HG02642 (cell line): ENCODE measurements at regions not wholly inside any gene's neighbourhood (a gene's known extent, or its start where the extent isn't known, plus 50 kb on each side); places are given as distances from the start of the nearest gene placed in this dataset.

ENCODE experiments used
- ATAC-seq: cut with Tn5 transposase; IDR thresholded peaks from one replicate; pipeline ENCODE4 v1.9.1; 2021; ENCODE audit warnings: mild to moderate bottlenecking; ENCODE audit not compliant: unreplicated experiment, poor library complexity

DNA sequence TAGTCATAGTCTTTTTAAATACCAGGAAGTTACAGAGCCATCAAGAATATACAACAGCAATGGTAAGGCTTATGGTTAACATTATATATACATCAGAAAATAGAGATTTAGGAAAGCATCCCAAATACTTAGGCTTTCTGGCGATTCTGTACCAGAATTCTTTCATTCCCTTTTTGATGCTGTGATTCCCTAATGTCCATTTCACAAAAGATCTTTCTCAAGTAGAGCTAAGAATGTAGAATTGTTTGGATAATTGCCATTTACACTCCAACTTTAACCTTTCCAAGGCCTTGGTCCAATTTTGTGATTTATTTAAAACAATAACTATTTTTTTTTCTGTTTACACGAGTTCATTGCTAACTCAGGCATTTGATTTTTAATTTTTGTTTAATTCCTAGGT lies 422.2 kb downstream of the MTX2 start:
- no peak for ATAC-seq

DNA sequence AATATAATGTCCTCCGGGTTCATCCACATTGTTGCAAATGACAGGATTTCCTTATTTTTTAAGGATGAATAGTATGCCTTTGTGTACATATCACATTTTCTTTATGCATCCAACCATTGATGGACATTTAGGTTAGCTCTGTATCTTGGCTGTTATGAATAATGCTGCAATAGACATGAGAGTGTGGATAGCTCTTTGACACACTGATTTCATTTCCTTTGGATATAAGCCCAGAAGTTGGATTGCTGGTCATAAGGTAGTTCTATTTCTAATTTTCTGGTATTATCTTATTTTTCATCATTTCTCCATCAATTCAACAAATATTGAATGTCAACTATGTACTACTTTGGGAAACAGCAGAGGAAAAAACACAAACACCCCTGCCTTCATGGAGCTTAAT lies 423.3 kb downstream of the MTX2 start:
- ATAC-seq = no peak

DNA sequence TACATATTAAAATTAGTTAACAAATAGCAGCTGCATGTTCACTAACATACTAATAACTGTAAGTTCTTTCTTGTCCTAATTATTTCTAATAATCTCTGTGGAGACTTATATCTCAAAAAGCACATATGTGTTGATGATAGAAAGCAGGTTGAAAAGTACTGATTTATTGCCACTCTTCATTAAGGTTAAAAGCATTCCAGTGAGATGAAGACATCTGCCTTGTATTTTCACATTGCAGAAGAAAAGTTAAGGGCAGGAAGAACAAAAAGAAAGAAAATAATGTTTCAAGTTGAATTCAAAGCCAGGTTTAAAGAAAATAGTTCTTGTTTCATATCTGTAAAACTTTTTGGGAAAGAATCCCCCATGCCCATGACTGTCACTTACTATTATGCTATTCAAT lies 429.9 kb downstream of the MTX2 start:
- ATAC-seq = no peak

DNA sequence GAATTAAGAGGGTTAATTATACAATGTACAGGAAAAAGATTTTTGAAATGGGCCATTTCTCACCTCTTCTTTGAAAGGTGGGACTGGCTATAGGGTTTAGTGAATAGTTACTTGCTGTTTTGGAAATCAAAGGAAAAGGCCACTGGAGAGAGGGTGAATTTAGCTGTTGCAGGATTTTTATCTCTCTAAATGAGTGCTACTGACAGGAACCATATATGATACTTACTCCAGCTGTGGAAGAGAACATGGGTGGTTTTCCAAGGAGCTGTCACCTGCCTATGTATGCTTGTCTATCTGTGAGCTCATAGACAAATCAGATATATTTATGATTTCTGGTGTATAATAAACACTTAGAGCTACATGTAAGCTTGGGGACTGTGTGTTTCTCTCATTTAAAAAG lies 430.4 kb downstream of the MTX2 start:
- ATAC-seq = no peak

DNA sequence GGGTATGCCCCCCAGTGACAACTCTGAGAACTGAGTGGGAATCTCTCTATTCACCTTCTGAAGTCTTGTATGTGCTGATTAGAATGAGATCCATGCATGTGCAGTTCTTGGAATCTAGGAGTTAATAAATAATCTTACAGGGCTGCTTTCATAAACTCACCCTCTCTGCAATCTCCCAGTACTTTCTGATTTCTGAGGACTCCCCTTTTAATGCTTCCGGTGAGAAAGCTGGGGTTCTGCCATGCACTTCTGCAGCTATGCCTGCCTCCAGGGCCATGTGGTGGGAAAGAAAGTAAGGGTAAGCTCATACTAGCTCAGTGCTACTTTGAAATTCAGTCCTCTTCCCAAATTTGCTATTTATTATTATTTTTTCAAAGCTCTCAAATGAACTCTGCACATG lies 432.9 kb downstream of the MTX2 start:
- ATAC-seq = no peak

DNA sequence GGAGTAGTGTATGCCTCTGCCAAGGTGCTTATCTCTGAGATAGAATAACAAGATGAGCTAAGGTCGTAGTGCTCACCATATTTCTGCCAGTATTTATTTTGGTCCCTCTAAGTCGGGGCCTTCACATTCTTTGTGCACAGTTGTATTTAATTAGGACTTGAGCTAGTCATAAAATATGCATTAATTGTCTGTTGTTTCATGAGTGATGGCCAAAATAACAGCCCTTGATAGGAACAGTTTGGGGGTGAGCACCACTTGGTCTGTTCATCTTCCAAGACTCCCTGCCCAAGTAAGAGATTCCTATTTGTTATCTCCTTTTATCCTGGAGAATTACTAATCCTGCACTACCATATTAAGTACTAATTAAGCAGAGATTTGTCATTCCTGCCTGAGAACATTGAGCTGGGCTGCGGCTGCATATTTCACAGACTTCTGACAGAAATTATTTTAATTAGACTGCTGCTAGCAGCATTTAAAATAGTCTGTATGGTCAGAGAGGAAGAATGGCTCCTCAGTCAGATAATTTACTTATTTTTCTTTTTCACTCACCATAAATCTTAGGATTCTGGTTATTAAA lies 435.1 kb downstream of the MTX2 start:
- no peak for ATAC-seq

DNA sequence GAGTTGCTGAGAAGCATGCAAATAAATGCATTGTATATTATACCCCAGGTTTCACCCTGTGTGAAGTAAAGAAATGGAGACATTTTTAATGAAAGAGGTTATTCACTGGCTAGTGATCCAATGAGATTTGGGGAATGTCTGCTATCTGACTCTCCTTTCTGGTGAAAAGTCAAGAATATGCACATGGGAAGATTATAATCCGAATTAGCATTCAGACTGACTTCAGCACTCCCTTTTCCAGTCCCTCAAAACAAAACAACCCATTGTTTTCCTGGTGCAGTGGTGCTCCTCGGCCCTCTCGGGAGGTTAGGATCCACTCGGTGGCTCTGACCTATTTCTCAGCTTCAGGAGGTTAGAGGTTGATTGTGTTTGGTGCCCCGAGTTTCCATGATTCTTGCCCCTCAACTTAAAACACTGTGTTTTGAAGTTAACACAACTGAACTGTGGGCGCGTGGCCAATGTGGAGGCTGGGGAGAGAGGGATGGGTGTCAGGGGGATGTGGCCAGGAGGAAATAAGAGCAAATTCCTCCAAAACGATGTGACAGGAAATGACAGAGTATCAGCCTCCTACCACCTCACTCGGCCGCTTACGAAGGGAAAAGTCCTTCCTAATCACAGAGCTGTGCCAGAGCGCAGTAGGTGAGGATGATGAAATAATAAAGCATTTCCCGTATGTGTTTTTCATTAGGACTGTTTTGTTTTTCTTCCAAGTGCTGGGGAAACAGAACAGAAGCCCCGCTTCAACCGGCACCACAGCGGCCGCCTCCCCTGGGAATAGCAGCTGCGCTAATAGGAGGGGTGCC lies 440.1 kb downstream of the MTX2 start:
- ATAC-seq = no peak

DNA sequence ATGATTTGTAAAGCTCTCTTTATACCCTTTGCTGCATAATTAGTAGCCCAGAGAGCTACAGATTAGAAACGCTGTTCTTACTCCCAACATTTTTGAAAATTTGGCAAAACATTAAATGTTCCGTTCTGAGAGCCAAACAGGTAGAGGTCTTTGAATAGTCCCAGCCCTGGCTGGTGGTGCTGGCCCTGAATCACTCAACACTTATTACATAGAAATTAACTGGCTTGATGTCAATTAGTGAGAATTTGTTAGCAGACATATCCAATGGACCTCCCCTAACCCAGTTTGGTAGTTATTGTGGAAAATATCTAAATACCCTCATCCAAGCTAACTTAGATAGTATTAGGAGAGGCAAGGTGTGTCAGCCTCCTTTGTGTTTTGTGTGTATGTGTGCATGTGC lies 440.7 kb downstream of the MTX2 start:
- ATAC-seq = no peak

DNA sequence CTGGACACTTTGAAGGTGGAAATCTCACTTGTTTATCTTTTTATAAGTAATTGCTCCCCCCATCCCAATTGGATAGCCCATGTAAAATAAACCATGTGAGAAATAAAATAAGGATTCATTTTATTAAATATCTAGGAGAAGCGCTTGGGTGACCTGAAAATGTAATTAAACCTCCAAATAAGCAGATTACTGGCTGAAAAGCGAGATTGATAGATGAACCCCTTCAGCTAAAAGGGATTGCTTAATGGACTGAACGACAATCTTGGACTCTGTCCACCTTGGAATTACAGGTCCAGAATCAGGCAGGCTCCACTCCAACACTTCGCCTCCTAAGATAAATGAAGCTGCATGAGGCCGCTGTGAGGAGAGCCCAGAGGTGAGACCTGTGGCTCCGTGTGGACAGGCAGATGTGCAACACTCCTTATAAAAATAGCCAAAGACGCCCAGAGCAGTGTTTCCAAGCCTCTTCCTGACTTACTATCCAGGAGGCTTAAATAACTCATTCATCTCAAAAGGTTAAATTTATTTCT lies 441.5 kb downstream of the MTX2 start:
- no peak for ATAC-seq

DNA sequence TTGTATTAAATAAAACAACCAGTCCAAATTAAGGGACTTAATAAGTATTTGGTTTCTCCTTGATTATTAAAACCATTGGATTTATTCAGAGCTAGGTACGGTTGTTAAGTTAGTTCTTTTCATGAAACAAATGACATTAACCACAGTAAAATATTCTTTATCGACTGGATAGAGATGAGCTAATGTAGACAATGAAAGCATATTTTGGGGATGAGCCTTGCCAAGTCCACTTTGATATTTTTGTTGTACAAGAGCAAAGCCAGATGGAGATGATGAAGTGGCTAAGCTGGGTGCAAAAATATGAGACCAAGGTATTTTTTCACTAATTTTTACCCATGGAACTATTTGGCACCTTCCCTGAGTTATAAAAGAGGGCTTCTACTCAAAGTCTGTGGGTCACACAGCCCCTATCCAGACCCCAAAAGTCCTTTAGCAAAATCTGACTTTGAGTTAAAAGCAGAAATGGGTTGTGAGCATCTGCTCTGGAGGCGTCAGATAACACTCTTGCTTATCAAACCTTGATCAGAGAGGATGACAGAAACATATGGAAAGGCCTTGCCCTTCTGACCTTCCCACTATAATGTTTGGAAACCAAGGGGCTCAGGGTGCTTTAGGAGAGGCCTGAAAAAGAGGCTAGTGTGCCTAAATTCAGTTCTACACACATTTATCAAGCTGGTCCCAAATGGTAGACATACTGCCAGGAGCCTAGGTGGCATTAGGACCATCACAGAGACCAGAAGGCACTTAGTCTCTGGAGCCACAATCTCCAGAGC lies 456.8 kb downstream of the MTX2 start:
- ATAC-seq = no peak

DNA sequence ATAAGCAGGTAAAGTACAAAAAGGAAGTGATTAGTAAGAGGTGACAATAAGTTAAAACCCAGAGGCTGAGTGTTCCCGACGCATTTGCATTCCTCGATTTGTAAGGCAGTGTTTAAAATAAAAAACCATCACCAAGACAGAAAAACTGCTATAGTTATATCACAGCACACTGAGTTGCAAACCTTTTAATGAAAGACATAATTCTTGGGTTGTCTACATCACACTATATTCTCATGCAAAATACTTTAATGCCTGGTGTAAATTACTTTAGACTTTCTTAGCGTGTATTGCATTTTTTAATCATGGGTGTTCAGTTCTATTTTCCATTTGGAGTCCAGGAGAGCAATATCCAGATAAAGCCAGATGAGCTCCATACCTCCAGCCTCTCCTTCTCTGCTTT lies 458.5 kb downstream of the MTX2 start:
- no peak for ATAC-seq

DNA sequence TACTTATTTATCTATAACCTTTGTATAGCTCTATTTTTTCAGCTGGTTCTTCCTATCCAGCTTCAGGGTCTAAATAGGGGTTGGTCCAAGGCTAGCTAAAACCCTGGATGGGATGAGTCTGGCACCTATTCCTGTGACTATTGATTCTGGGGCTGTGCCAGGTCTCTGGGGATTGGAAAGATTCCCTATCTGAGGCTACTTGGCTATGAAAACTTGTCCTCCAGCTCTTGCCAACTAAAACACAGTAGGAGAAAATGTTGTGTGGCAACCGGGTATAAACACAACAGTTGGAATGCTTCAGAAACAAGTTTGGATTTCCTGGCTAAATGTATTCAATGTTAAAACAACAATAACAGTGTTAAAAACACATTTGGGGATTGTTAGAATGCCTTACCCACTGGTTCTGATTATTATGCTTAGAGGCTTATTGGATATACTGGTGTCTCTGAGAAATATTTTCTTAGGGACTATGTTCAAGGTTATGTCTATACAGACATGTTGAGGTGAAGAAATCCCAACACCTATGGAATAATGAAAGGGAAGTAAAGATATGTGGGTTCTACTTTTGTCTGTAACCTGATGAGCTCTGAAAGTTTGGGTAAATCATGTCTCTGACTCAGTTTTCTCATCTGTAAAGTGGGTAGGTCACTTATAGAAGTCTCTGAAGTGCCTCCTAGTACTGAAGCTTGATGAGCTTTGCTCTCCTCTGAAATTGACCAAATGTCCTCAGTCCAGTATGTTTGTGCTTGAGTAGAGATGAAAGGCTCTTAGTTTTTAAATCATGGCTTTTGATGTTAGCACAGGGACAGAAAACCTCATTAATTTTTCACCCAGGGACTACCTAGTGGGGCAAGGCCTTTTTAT lies 460.7 kb downstream of the MTX2 start:
- ATAC-seq = no peak

DNA sequence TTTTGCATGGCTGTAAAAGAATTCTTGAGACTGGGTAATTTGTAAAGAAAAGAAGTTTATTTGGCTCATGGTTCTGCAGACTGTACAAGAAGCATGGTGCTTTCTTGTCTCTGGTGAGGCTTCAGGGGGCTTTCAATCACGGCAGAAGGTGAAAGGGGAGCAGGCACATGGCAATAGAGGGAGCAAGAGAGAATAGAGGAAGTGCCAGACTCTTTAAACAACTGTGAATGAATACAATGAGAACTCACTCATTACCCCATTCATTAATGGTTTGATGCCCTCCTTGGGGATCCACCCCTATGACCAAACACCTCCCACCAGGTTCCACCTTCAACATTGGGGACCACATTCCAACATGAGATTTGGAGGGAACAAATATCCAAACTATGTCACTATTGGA lies 463.5 kb downstream of the MTX2 start:
- no peak for ATAC-seq

DNA sequence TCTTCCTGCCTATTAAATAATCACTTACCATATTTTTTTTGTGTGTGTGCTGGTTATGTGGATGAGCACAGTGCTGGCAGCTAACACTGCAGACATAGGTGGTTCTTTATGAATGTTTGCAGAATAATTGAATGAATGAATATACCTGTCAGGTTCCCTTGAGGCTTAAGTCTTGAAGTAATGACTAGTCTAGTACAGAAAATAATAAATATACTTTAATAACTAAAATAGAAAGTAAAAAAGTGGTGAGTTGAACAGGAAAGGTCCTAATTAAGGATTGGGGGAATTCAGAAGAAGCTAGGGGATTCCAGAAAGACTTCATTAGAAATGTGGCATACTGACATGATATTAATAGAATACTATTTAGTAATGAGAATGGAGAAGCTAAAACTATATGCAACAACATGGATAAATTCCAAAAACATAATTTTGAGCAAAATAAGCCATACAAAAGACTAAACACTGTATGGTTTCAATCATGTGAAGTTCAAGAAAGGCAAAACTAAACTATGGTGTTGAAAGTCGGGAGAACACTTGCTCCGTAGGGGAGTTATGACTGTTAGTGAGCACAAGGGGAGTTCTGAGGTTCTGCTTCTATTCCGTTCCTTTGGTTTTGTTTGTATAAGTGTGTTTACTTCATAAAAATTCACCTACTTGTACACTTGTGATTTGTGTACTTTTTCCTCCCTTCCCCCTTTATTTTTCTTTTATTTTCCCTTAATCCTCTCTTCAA lies 464.6 kb downstream of the MTX2 start:
- no peak for ATAC-seq

DNA sequence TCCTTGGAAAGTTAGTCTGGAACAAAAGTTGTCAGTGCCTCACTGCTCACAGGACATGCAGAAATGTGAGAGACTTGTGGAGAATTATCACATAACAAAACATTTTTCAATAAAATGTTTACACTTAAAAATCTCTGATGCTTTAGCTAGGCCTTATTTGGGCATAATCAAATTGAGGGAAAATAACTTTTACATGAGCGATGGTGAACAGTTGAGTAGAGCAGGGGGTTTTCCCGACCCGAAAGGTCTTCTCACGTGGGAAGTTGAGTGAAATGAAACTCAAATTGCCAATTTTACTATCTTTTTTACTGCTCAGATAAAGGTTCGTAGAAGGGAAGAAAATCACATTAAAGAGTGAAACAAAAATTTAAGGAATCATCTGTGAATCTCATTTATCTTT lies 465.6 kb downstream of the MTX2 start:
- no peak for ATAC-seq

DNA sequence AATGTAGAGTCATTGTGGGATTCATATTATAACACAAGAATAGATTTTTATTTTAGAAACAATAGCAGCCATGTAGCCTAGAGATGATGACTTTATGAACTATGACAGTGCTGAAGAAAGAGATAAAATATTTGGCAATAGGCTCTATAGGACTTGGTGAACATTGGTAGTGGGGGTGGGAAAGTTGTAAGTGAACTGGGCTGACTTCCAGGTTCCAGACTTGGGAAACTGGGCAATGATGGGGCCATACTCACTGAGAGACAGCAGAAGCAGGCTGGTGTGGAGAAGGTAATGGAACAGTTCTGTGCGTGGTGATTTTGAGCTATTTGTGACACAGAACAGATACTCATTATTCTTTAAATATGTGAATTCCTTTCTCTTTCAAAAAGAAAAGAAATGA lies 470.3 kb upstream of the HNRNPA3 start:
- no peak for ATAC-seq

DNA sequence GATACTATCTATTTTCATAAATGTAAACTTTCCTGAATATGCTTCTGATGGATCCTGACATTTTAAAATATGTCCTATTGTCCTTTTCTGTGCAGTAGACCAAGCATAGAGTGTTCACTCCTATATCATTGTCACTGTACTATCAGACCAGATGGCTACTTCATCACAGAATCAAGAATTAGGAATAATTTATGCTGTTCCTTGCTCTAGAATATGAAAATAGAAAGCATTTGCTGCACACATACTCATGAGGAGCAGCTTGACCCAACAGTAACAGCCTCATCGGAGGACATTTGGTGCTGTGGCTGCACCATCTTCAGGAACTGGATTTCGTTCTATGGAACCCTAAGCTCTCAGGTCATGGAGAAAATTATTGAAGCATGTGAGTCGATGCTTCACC lies 468.9 kb upstream of the HNRNPA3 start:
- no peak for ATAC-seq

DNA sequence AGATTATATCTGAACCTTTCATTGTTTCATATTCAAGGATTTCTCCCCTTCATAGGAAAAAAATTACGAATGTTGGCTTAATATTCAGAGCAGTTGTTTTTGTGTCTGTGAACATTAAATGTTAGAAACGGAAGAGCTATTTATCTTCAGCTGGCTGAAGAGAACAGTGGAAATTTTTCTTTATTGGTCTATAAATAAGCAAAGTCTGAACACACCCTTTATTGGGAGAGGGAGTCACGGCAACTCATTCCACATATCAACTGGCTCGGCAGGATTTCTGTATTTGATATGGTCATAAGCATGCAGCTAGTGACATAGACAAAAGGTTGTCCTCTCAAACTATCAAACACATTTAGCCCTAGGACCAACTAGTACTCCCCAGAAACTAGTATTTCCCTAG lies 468.4 kb upstream of the HNRNPA3 start:
- ATAC-seq = no peak

DNA sequence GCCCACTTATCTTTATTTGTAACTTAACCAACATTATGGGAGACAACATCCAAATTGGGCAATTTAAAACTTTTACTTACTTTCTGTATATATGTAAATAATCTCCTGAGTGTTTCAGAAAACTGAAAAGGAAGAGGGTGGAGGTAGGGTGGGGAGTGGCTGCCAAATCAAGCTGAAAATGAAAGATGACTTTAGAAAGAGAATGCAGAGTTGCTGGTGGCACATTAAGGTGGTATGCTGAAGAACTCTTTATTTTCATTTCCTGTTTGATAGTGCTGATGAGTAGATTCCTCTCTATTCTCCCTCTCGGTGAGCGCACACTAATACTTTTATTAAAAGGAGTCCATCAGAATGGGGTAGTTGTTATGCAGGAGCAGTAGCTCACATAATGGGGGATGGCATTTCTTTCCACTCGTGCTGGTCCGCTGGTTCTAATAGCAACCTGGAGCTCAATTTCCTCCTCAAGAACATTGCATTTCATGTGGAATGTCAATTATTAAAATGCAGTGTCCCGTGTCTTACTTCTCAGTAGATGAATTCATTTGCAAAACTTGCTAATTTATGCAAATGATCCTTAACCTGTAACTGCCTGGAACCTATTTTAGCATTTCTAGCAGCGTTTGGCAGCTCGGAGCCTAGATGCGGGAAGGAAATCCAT lies 466.9 kb upstream of the HNRNPA3 start:
- peak; percentile 70 for ATAC-seq
